Psoas muscle (tissue), 7 donors: ENCODE measurements at regions not wholly inside any gene's neighbourhood (a gene's known extent, or its start where the extent isn't known, plus 50 kb on each side); places are given as distances from the start of the nearest gene placed in this dataset.

Source experiments
- ATAC-seq, 4 donors: fragments of 200-7000 bp; cut with Tn5 transposase; one replicate each; pipeline ENCODE4 v1.9.1; 2020; ENCODE audit warnings: moderate library complexity in 3 of 4, mild to moderate bottlenecking in 2 of 4
- DNase-seq, 2 donors: peaks; one replicate each; pipeline ENCODE4 v3.0.0-alpha.2; 2020
- H3K27ac ChIP-seq: fragments of 200-600 bp; one replicate; pipeline ENCODE4 v1.8.0; 2022
- H3K27me3 ChIP-seq, 3 donors: fragments of 200-600 bp in 1 of 3; one replicate each; pipeline versions ENCODE4 v1.6.1 to v1.8.0; 2013 to 2022; ENCODE audit warnings: low read length in 2 of 3, mild to moderate bottlenecking in 2 of 3, moderate library complexity in 1 of 3; ENCODE audit not compliant: insufficient read depth in 3 of 3
- H3K36me3 ChIP-seq, 2 donors: fragments of 200-600 bp in 1 of 2; one replicate each; pipeline versions ENCODE4 v1.6.1 to v1.8.0; 2013 to 2022; ENCODE audit warnings: low read depth in 1 of 2, mild to moderate bottlenecking in 1 of 2, moderate library complexity in 1 of 2; ENCODE audit not compliant: insufficient read depth in 1 of 2
- H3K4me1 ChIP-seq: fragments of 200-600 bp; one replicate; pipeline ENCODE4 v1.8.0; 2022
- H3K4me3 ChIP-seq: fragments of 200-600 bp; one replicate; pipeline ENCODE4 v1.8.0; 2022; ENCODE audit warnings: mild to moderate bottlenecking
- H3K9me3 ChIP-seq: fragments of 200-600 bp; one replicate; pipeline ENCODE4 v1.8.0; 2022
- WGBS, 3 donors: extraction: QIAGEN DNeasy Blood & Tissue Kit; methylation state at CpG; one replicate each; pipeline versions ENCODE4 v1.1.6 to v1.1.7; 2013; 5-methylcytosine and 5-hydroxymethylcytosine counted together
- intact Hi-C, 2 donors: fragments of 100-400 bp; cut with DNase I; formaldehyde crosslinking; loops; one replicate each; pipeline versions ENCODE4 v1.11.0 to v1.14.2; 2022
- TF ChIP-seq, protein P1 (sequence below): fragments of 200-600 bp; IDR thresholded peaks from one replicate; pipeline ENCODE4 v1.8.0; 2022; ENCODE audit warnings: antibody characterized with exemption
- donor health status: healthy with polysubstance abuse.
- donor health status: DM: no; HTN: no; CAD: no; lungs with moderate emphysema.
- donor health status: Bipolar disorder and iron deficiency.
- donor health status: healthy.
- donor health status: DM: yes; HTN: yes; CAD: no.
- donor health status: DM: no; HTN: no; CAD: no.
- donor health status: DM: yes; HTN: yes; CAD: no.

DNA sequence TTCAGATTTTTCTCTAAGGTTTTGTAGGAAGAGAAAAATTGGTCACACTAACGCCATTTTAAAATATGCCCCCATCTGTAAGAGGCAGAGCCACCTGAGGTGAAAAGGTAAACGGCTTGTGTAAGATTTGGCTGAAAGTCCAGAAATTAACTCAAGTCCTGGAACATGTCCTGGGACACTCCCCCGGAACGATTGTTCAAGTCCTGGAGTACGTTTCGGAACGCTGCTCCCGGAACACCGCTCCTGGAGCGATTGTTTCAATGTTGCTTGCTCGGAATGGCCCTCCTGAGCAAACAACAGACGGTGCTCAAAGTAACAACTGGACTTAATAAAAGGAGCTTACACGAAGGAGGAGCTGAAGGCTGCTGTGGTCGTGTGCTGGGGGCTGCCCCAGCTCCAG is 796.5 kb upstream of the SLIT2 start:
- Histone ChIP-seq H3K4me1 (no peaks in the 10 kb centered on the region), H3K9me3 (peaks cover 3% of the 10 kb centered on the region), H3K4me3 (no peak overlapping the region), H3K27me3 (no peaks in the 10 kb centered on the region), H3K27ac (no peak overlapping the region), H3K36me3 (no peaks in the 10 kb centered on the region)
- DNase-seq (no peak), ATAC-seq (no peak)
- intact Hi-C loops, result no loop called here
- 85 to 88% (median 88%) methylated on average over 14 of the region's 14 CpGs for WGBS, 3 donors
- TF ChIP-seq, protein P1, sequence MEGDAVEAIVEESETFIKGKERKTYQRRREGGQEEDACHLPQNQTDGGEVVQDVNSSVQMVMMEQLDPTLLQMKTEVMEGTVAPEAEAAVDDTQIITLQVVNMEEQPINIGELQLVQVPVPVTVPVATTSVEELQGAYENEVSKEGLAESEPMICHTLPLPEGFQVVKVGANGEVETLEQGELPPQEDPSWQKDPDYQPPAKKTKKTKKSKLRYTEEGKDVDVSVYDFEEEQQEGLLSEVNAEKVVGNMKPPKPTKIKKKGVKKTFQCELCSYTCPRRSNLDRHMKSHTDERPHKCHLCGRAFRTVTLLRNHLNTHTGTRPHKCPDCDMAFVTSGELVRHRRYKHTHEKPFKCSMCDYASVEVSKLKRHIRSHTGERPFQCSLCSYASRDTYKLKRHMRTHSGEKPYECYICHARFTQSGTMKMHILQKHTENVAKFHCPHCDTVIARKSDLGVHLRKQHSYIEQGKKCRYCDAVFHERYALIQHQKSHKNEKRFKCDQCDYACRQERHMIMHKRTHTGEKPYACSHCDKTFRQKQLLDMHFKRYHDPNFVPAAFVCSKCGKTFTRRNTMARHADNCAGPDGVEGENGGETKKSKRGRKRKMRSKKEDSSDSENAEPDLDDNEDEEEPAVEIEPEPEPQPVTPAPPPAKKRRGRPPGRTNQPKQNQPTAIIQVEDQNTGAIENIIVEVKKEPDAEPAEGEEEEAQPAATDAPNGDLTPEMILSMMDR, result no peak

GRCh38 chr4:19438233-19438632 is 813.5 kb upstream of the SLIT2 start:
- H3K36me3 ChIP-seq, result no peaks in the 10 kb centered on the region
- intact Hi-C loops, result no loop called here
- 68 to 81% (median 74%) methylated on average over 1 of the region's 1 CpG for WGBS, 3 donors
- DNase-seq (no peak), ATAC-seq (no peak)
- H3K27ac ChIP-seq, result no peak overlapping the region
- H3K27me3 ChIP-seq, result no peaks in the 10 kb centered on the region
- no peak overlapping the region for H3K4me3 ChIP-seq
- TF ChIP-seq, protein P1, result no peak
- H3K4me1 ChIP-seq, result no peaks in the 10 kb centered on the region
- peaks cover 2% of the 10 kb centered on the region for H3K9me3 ChIP-seq

DNA sequence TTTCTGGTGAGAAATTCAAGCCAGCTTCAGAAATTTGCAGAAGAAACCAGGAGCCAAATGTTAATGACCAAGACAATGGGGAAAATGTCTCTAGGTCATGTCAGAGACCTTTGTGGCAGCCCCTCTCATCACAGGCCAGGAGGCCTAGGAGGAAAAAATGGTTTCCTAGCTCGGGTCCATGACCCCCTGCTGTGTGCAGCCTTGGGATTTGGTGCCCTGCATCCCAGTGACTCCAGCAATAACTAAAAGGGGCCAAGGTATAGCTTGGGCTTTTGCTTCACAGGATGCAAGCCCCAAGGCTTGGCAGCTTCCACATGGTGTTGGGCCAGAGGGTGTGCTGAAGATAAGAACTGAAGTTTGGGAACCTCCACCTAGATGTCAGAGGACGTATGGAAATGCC is 814.7 kb upstream of the SLIT2 start:
- 40 to 53% (median 46%) methylated on average over 2 of the region's 2 CpGs for whole genome bisulfite sequencing, 3 donors
- DNase-seq (no peak), ATAC-seq (no peak)
- no peaks in the 10 kb centered on the region for H3K9me3 ChIP-seq
- no peaks in the 10 kb centered on the region for H3K27me3 ChIP-seq
- no peak overlapping the region for H3K4me3 ChIP-seq
- no peak overlapping the region for H3K27ac ChIP-seq
- TF ChIP-seq, protein P1, result no peak
- intact Hi-C loops, result no loop called here
- no peaks in the 10 kb centered on the region for H3K4me1 ChIP-seq
- H3K36me3 ChIP-seq, result no peaks in the 10 kb centered on the region

GRCh38 chr4:19429684-19430083 is 822.0 kb upstream of the SLIT2 start:
- TF ChIP-seq, protein P1, result no peak
- intact Hi-C loops, result no loop called here
- no peaks in the 10 kb centered on the region for H3K27me3 ChIP-seq
- H3K27ac ChIP-seq, result no peak overlapping the region
- peaks cover 5% of the 10 kb centered on the region for H3K9me3 ChIP-seq
- no peaks in the 10 kb centered on the region for H3K4me1 ChIP-seq
- DNase-seq (no peak), ATAC-seq (no peak)
- no peak overlapping the region for H3K4me3 ChIP-seq
- no peaks in the 10 kb centered on the region for H3K36me3 ChIP-seq
- 47 to 65% (median 57%) methylated on average over 4 of the region's 4 CpGs for WGBS, 3 donors

- intact Hi-C loops, result no loop called here
Measured at GRCh38 chr4:19425146-19425545, 826.6 kb upstream of the SLIT2 start.

More at GRCh38 chr4:19425146-19425545, 826.6 kb upstream of the SLIT2 start:
- no peak overlapping the region for H3K4me3 ChIP-seq
- ATAC-seq, result no peak
- no peaks in the 10 kb centered on the region for H3K36me3 ChIP-seq
- H3K27me3 ChIP-seq, result no peaks in the 10 kb centered on the region
- TF ChIP-seq, protein P1, result no peak
- H3K9me3 ChIP-seq, result no peaks in the 10 kb centered on the region
- no peak for DNase-seq
- H3K27ac ChIP-seq, result no peak overlapping the region
- H3K4me1 ChIP-seq, result no peaks in the 10 kb centered on the region
